ENCODE measurements at regions not wholly inside any gene's neighbourhood (a gene's known extent, or its start where the extent isn't known, plus 50 kb on each side); places are given as distances from the start of the nearest gene placed in this dataset.

DNA sequence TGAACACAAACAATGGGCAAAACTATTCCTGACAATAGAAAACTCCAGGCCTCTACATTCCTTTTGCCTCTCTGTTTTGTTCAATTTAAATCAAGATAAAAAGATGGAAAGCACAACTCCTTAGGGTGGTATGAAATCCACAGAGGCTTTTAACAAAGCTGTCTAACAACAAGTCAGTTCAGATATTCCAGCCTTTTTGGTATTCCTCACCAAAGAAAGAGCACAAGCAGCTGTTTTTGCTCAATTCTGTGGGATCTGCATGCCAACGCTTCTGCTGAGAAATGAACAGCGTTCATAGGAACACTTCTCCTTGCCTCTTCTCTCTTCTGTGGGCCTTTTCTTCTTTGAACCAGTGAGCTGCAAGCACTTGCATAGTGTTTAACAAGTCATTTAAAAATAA is 411.6 kb upstream of the TCF4 start:
- H3K4me3 ChIP-seq: no peak overlapping the region
- TF ChIP-seq, protein P1, sequence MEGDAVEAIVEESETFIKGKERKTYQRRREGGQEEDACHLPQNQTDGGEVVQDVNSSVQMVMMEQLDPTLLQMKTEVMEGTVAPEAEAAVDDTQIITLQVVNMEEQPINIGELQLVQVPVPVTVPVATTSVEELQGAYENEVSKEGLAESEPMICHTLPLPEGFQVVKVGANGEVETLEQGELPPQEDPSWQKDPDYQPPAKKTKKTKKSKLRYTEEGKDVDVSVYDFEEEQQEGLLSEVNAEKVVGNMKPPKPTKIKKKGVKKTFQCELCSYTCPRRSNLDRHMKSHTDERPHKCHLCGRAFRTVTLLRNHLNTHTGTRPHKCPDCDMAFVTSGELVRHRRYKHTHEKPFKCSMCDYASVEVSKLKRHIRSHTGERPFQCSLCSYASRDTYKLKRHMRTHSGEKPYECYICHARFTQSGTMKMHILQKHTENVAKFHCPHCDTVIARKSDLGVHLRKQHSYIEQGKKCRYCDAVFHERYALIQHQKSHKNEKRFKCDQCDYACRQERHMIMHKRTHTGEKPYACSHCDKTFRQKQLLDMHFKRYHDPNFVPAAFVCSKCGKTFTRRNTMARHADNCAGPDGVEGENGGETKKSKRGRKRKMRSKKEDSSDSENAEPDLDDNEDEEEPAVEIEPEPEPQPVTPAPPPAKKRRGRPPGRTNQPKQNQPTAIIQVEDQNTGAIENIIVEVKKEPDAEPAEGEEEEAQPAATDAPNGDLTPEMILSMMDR (IDR thresholded peaks at IDR 0.05): no peak

DNA sequence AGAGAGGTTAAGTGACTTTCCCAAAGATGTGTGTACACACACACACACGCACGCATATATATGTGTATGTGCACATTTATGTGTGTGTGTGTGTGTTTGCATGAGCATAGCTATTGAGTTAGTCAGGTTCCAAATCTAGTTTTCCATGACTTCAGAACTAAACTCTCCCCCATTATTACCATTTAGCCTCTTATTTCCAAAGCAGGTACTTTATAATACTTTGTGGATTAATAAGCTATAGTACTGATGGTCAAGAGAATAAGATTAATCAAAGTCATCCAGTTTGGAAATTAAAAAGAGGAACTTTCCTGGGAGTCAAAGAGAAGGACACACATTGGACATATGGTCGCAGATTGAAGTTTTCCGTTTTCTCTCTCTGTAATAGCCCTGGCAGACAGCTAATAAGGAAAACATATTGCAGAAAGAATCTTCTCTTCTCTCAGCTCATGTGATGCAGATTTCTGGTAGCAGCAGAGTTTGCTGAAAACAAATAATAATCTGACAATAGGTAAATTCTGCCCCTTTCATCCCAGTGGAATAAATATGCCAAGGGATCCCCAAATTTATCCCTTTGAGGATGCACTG is 410.9 kb upstream of the TCF4 start:
- ATAC-seq (no peak), DNase-seq (no peak)
- Histone ChIP-seq H3K9me3 (no peaks in the 10 kb centered on the region), H3K27me3 (no peaks in the 10 kb centered on the region), H3K4me3 (no peak overlapping the region), H3K27ac (no peak overlapping the region), H3K36me3 (no peaks in the 10 kb centered on the region), H3K4me1 (no peaks in the 10 kb centered on the region)
- intact Hi-C loops (cut with DNase I): no loop called here
- TF ChIP-seq, protein P1 (IDR thresholded peaks at IDR 0.05): no peak

More for the DNA sequence above, 411.6 kb upstream of the TCF4 start:
- Histone ChIP-seq H3K27ac (no peak overlapping the region), H3K36me3 (no peaks in the 10 kb centered on the region), H3K9me3 (no peaks in the 10 kb centered on the region), H3K27me3 (no peaks in the 10 kb centered on the region), H3K4me1 (no peaks in the 10 kb centered on the region)
- intact Hi-C loops (cut with DNase I): no loop called here
- DNase-seq (no peak), ATAC-seq (no peak)

DNA sequence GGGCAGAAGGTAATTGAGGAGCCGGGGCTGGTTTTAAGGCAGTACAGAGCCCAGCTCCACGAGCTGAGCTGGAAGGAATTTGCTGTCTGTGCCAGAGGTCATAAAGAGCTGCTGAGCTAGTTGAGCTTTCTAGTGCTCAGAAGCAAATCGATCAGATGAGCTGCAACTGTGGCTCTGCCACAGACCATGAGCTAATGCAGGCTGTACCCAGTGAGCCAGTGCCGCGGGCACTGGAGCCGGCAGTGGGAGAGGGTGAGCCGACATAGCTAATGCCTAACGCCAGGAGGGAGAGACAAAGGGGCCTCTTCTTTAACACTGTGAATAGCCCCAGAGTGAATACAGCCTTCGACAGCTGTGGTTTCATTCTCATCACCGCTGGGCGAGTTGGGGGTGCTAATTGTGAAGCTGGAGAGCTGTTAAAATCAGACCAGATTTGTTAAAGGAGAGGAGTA is 410.1 kb upstream of the TCF4 start:
- TF ChIP-seq, protein P1 (IDR thresholded peaks at IDR 0.05): no peak
- ATAC-seq: peak; percentile 24
- H3K36me3 ChIP-seq: no peaks in the 10 kb centered on the region
- no peak overlapping the region for H3K27ac ChIP-seq
- no peaks in the 10 kb centered on the region for H3K9me3 ChIP-seq
- DNase-seq: peak in 2 of 4 donors; percentile 41 to 57
- no peak overlapping the region for H3K4me3 ChIP-seq
- H3K4me1 ChIP-seq: no peaks in the 10 kb centered on the region
- no peaks in the 10 kb centered on the region for H3K27me3 ChIP-seq
- intact Hi-C loops (cut with DNase I): no loop called here

DNA sequence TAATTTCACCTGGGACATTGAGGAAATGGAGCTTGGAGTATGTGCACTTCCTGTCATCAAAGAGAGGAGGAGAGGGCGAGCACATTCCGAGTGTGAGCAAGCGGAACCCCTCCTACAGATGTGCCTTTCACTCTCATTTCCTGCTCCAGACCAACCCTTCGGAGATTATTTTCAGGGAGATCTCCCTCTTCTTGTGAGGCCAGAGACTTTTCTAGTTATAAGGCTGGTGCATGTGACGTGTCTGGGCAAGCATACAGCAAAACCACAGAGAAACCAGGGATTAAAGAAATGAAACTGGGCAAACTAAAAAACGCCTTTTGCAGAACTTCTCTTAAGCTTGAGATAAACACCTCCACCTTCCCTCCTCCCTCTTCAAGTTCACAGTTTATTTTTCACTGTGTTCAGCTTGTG is 409.2 kb upstream of the TCF4 start:
- no peak for ATAC-seq

DNA sequence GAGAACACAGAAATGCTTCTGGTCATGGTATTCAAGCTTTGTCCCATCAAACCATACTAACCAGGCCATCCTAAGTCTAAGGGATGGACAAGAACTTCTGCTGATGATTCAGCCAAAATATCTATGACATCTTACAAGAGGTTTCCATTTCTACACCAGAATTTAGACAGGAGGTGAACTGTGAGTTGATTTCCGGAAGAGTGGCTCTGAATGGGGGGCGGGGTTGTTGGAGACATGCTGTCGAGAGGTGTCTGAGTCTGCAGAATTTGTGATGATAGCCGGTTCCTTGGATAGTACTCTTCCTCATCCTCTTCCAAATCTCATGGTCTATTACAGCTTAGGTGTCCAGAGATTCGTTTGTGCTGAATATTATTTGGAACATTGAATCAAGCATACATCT is 408.7 kb upstream of the TCF4 start:
- Histone ChIP-seq H3K27ac (no peak overlapping the region), H3K36me3 (no peaks in the 10 kb centered on the region), H3K9me3 (no peaks in the 10 kb centered on the region), H3K4me1 (no peaks in the 10 kb centered on the region), H3K4me3 (no peak overlapping the region), H3K27me3 (no peaks in the 10 kb centered on the region)
- TF ChIP-seq, protein P1 (IDR thresholded peaks at IDR 0.05): no peak
- no peak for ATAC-seq
- no peak for DNase-seq
- intact Hi-C loops (cut with DNase I): no loop called here

More for the DNA sequence above, 409.2 kb upstream of the TCF4 start:
- TF ChIP-seq, protein P1 (IDR thresholded peaks at IDR 0.05): no peak
- Histone ChIP-seq H3K27ac (no peak overlapping the region), H3K9me3 (no peaks in the 10 kb centered on the region), H3K36me3 (no peaks in the 10 kb centered on the region), H3K4me1 (no peaks in the 10 kb centered on the region), H3K4me3 (no peak overlapping the region), H3K27me3 (no peaks in the 10 kb centered on the region)
- no peak for DNase-seq
- intact Hi-C loops (cut with DNase I): no loop called here
